ENCODE measurements at regions not wholly inside any gene's neighbourhood (a gene's known extent, or its start where the extent isn't known, plus 50 kb on each side); places are given as distances from the start of the nearest gene placed in this dataset.

- no peak overlapping the region for H3K27ac ChIP-seq
- no peak for TF ChIP-seq CTCF (IDR thresholded peaks at IDR 0.05)
- H3K4me3 ChIP-seq = no peak overlapping the region
Observed at GRCh38 chr14:71463807-71464206, 468.4 kb upstream of the RGS6 start.

GRCh38 chr14:71464840-71465239 is 467.4 kb upstream of the RGS6 start:
- no peak overlapping the region for H3K27ac ChIP-seq
- H3K4me3 ChIP-seq = no peak overlapping the region
- no peak for TF ChIP-seq CTCF (IDR thresholded peaks at IDR 0.05)
- DNase-seq (ENCODE audit: low spot score) = no peak

More at GRCh38 chr14:71463807-71464206, 468.4 kb upstream of the RGS6 start:
- DNase-seq (ENCODE audit: low spot score) = no peak

GRCh38 chr14:71465316-71465715 is 466.9 kb upstream of the RGS6 start:
- Histone ChIP-seq H3K27ac (no peak overlapping the region), H3K4me3 (no peak overlapping the region)
- DNase-seq (ENCODE audit: low spot score) = no peak
- no peak for TF ChIP-seq CTCF (IDR thresholded peaks at IDR 0.05)

- no peak for TF ChIP-seq CTCF (IDR thresholded peaks at IDR 0.05)
- no peak overlapping the region for H3K27ac ChIP-seq
- DNase-seq (ENCODE audit: low spot score) = no peak
- H3K4me3 ChIP-seq = no peak overlapping the region
Observed at GRCh38 chr14:71466251-71466650, 466.0 kb upstream of the RGS6 start.

GRCh38 chr14:71466946-71467345 is 465.3 kb upstream of the RGS6 start:
- no peak overlapping the region for H3K27ac ChIP-seq
- DNase-seq (ENCODE audit: low spot score) = no peak
- TF ChIP-seq CTCF (IDR thresholded peaks at IDR 0.05) = no peak
- H3K4me3 ChIP-seq = no peak overlapping the region

GRCh38 chr14:71467361-71467811 is 464.8 kb upstream of the RGS6 start:
- no peak overlapping the region for H3K27ac ChIP-seq
- no peak for TF ChIP-seq CTCF (IDR thresholded peaks at IDR 0.05)
- DNase-seq (ENCODE audit: low spot score) = no peak
- H3K4me3 ChIP-seq = no peak overlapping the region

GRCh38 chr14:71468701-71469100 is 463.5 kb upstream of the RGS6 start:
- DNase-seq (ENCODE audit: low spot score) = no peak
- Histone ChIP-seq H3K27ac (no peak overlapping the region), H3K4me3 (no peak overlapping the region)
- TF ChIP-seq CTCF (IDR thresholded peaks at IDR 0.05) = no peak
